GM18858 (cell line): ENCODE measurements at regions not wholly inside any gene's neighbourhood (a gene's known extent, or its start where the extent isn't known, plus 50 kb on each side); places are given as distances from the start of the nearest gene placed in this dataset.

Experiments
- ATAC-seq: cut with Tn5 transposase; IDR thresholded peaks from one replicate; pipeline ENCODE4 v1.9.1; 2021; ENCODE audit not compliant: unreplicated experiment

GRCh38 chr1:237962985-237963384, 72.3 kb upstream of the ZP4 start:
- ATAC-seq: no peak

- ATAC-seq: no peak
Observed at GRCh38 chr1:237961754-237962153, 71.0 kb upstream of the ZP4 start.

GRCh38 chr1:237959838-237960237, 69.1 kb upstream of the ZP4 start:
- ATAC-seq: no peak

- no peak for ATAC-seq
Observed at GRCh38 chr1:237953238-237953637, 62.5 kb upstream of the ZP4 start.
